A172 (cell line): ENCODE measurements at regions not wholly inside any gene's neighbourhood (a gene's known extent, or its start where the extent isn't known, plus 50 kb on each side); places are given as distances from the start of the nearest gene placed in this dataset.
"Not testable (repeated sequence)": the region's sequence is repeated elsewhere in the genome, so short reads cannot be mapped to it uniquely, and the experiment has no call there.

Source experiments
- DNase-seq: peaks from one replicate; pipeline ENCODE4 v3.0.0-alpha.2; 2015; ENCODE audit warnings: low spot score

DNA sequence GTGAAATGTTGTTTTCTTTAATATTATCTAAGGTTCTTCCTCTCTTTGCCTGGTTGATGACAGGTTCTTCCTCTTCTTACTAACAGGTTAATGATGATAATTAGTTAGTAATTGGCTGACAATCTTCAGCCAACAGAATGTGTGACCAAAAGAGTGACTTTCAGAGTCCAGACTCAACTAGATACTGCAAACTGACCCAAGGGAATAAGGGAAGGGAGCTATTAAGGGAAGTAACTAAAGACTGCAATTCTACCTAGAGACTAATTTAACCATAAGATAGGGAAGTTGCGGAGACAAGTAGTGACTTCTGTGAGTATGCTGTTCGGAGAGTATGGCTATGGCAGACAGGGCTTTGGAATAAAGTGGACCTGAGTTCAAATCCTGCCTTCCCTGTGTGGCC is 127.3 kb upstream of the TACR1 start:
- no peak for DNase-seq

- DNase-seq = no peak
Observed at GRCh38 chr2:75325594-75325993, 126.3 kb upstream of the TACR1 start.

GRCh38 chr2:75324861-75325284 is 125.6 kb upstream of the TACR1 start:
- DNase-seq = no peak

DNA sequence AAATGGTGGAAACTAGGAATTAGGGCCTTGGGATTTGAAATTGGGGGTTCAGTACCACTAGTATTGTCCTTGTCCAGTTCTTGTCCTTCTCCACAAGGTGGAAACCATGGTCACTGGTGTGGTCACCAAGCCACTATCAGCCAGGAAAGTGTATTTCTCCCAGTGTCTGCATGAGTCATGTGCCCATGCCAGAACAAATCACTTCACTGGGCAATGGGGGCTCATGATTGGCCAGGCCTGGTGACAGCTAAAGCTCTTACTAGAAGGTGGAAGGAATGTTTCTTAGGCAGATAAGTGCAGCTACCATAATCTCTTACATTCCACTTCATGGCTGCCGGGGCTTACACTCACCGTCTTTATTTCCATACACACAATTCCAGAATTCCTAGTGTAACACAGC is 124.8 kb upstream of the TACR1 start:
- peak; percentile 64 for DNase-seq

GRCh38 chr2:75321599-75321922 is 122.2 kb upstream of the TACR1 start:
- no peak for DNase-seq

DNA sequence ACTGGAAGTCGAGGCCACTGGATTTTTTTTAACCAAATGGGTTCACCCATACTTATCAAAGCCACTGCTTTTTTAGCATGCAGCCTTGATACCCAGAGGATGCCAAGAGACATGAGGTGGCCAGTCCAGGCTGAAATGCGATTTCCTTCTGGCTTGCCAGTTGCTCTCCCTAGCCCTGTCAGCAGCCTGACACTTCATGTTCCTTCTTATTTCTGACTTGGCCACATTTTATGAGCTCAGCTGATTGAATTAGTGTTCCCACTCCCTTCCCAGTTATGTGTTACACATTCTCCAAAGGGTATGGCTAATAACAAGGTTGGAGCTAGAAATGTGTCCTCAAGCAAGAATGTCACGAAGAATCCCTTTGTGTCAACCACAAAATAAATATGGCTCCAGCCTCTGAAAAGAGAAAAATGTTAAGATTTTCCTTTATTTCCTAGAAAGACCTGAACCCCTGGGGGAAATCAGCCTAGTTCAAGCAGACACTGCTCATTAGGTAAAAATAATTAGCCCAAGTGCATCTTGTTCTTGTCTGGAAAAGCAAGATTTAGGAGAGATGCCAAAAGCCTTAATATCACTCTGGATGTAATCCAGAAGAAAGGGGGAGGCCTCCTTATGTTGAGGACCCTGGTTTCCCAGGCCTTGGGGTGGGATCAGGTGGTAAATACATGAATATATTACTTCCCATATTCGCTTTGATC is 121.7 kb upstream of the TACR1 start:
- DNase-seq = peak; percentile 34

GRCh38 chr2:75319951-75320350 is 120.6 kb upstream of the TACR1 start:
- DNase-seq = no peak

- DNase-seq = no peak
Observed at GRCh38 chr2:75317802-75318201, 118.5 kb upstream of the TACR1 start.

GRCh38 chr2:75317316-75317715 is 118.0 kb upstream of the TACR1 start:
- no peak for DNase-seq

DNA sequence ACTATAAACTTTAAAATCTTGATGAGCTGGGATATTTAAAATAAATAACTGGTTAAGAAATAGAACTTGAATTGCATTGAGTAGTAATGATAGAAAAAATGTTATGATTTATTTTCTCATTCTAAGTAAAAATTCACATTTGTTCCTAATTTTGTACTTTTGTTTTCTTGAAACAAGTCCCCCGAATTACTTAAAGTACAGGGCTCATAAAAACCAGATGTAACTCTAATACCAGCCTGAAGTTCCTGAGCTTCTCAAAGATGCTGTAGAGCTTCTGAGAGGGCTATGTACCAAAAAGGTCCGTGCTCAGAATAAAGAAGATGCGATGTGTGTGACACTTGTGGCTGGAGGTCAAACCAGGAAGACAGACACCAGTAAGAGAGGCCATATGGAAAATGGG is 116.1 kb upstream of the TACR1 start:
- no peak for DNase-seq

DNA sequence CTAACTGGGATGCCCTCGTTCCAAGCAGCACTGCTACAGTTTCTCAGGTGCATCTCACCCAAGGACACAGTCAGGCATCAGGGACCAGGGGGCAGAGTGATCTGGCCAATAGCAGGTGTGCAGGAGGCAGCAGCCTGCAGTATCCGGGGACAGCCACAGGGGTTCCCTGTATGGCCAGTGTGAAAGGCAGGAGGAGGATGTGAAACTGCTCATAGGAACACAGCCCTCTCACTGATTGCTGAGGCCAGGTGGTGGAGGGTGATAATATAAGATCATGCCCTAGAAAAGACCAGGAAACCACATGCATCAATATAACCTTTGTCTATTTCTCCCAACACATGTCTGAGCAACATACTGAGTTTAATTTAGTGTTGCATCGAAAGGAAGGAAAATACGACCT is 112.7 kb upstream of the TACR1 start:
- no peak for DNase-seq

DNA sequence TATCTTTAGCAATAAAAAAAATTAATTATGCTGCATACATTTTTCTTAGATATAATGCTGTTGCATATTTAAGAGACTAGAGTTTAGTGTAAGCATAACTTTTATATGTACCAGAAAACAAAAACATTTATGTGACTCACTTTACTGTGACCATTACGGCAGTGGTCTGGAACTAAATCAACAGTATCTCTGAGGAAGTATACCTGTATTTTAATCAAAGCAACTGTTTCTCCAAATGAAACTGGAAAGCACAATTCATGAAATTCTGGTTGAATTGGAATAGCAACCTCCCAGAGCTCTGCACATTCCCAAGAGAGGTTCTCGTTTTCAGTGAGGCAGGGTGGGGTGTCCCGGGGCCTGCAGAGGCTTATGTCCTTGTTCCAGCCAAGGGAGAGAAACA is 112.2 kb upstream of the TACR1 start:
- no peak for DNase-seq

- peak; percentile 41 for DNase-seq
Observed at GRCh38 chr2:75310876-75311275, 111.6 kb upstream of the TACR1 start.

GRCh38 chr2:75309596-75310463 is 110.5 kb upstream of the TACR1 start:
- peak; percentile 52 for DNase-seq

DNA sequence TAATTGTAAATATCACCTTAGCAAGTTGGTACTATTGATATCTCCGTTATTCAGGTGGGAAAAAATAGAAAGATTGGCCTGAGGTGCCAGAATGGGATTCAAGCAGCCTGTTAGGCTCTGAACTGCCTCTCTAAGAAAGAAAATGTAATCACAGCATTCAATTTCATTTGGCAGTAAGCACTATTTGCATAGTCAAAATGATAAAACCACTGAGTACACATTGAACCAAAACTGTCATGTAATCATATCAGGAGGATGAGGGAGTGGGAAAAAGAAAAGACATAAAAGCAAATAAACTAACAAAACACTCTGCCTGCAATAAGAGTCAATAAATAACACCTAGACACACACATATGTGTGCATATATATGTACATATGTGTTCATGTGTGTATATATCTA is 103.9 kb upstream of the TACR1 start:
- no peak for DNase-seq

GRCh38 chr2:75294362-75294761 is 95.0 kb upstream of the TACR1 start:
- DNase-seq = no peak

GRCh38 chr2:75292826-75293225 is 93.5 kb upstream of the TACR1 start:
- DNase-seq = peak; percentile 91

GRCh38 chr2:75290600-75291150 is 91.4 kb upstream of the TACR1 start:
- DNase-seq = peak; percentile 31

DNA sequence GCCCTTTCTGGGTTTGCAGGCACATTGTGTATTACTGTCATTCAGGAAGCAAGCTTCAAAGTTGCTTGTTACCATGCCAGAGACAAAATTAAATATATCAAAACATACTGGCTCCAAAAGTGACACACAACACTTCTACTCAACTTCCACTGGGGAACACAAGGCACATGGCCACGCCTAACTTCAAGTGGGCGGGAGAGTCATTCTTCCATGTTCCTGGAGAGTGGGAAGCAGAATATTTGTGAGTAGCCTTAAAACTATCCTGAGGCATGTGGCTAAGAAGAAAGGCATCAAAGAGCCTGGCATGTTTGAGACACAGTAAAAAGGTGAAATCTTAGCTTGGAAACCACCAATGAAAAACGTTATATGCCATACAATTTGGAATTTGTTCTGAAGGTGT is 90.5 kb upstream of the TACR1 start:
- DNase-seq = no peak

DNA sequence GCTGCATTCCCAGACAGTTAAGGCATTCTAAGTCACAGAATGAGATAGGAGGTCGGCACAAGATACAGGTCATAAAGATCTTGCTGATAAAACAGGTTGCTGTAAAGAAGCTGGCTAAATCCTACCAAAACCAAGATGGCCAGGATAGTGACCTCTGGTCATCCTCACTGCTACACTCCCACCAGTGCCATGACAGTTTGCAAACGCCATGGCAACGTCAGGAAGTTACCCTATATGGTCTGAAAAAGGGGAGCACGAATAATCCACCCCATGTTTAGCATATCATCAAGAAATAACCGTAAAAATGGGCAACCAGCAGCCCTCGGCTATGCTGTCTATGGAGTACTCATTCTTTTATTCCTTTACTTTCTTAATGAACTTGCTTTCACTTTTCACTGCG is 89.9 kb upstream of the TACR1 start:
- DNase-seq = not testable (repeated sequence)

DNA sequence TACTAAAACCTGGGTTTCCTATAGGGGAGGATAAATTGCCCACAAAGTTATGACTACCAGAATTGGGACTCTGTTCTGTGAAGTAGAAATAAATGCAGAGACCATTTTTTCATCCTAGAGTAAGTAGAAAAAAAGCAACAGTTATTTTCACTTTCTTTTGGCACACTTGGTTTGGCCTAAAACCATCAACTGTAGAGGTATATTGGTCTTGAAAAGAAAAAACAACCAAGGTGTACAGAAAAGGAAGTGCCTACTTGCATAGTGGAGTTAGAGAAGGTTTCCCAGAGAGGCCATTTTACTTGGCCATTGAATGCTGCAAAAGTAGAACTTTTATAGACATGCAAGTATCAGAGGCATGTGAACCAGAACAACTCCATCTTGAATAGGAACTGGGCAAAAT is 89.4 kb upstream of the TACR1 start:
- DNase-seq = no peak

DNA sequence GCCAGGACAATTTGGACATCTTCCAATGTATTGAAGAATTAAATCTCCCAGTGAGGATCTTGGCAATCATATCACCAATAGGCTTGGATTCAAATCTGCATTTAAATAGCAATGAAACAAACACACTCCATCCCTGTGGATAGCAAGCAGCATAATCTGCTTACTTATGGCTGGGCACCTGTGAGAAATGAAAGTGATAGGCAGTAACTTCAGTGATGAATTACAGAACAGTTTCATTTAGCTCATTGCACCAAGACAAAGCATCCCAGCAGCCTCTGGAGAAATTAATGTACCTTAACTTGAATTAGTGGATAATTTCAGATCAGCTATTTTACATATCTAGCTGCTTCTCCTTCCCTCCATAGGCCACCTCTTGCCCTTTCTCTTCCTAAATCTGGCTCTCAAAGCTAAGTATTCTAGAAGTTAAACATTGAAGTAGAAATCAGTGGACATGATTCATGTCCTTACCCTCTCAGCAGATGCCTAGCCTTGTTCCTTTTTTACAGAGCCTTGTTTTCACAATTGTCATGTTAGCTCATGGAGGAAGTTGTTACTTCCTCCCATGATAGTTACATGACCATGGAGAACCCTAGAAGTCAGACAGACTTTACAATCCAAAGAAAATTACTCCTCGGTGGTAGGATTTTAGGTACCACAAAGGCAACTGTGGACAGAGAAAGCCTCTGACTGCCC is 88.5 kb upstream of the TACR1 start:
- DNase-seq = no peak

DNA sequence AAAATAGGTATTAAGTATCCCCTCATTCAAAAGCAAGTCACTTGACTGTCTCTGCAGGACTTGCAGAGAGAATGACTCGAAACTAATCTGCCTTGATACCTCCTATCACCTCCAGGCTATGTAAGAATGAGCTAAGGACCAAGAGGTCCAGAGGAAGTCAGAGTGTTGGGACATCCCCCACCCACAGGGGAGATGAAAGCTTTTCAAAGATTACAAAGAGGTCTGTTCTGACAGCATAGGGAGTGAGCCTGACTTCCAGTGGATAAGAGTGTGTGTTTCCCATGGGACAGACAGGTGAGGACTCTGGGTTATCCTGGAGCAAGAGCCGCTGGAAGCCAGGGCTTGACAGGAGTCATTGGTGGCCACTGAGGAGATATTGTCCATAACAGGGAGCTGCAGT is 85.0 kb upstream of the TACR1 start:
- no peak for DNase-seq
